GM21717 (cell line): ENCODE measurements at regions not wholly inside any gene's neighbourhood (a gene's known extent, or its start where the extent isn't known, plus 50 kb on each side); places are given as distances from the start of the nearest gene placed in this dataset.
"Not testable (repeated sequence)": the region's sequence is repeated elsewhere in the genome, so short reads cannot be mapped to it uniquely, and the experiment has no call there.

Experiments used
- ATAC-seq: cut with Tn5 transposase; IDR thresholded peaks from one replicate; pipeline ENCODE4 v1.9.1; 2021; ENCODE audit warnings: mild to moderate bottlenecking, moderate library complexity; ENCODE audit not compliant: unreplicated experiment

- ATAC-seq = no peak
These were observed 321.7 kb downstream of the SEC16B start for GRCh38 chr1:177648138-177648537.

GRCh38 chr1:177646757-177647730 lies 322.8 kb downstream of the SEC16B start:
- no peak for ATAC-seq

GRCh38 chr1:177645491-177646190 lies 324.2 kb downstream of the SEC16B start:
- ATAC-seq = no peak

- no peak for ATAC-seq
These were observed 329.2 kb downstream of the SEC16B start for GRCh38 chr1:177640687-177641086.

GRCh38 chr1:177634151-177634550 lies 335.7 kb downstream of the SEC16B start:
- not testable (repeated sequence) for ATAC-seq

GRCh38 chr1:177632923-177633615 lies 336.8 kb downstream of the SEC16B start:
- no peak for ATAC-seq

- ATAC-seq = no peak
These were observed 338.1 kb downstream of the SEC16B start for GRCh38 chr1:177631770-177632169.

GRCh38 chr1:177629526-177629925 lies 340.3 kb downstream of the SEC16B start:
- no peak for ATAC-seq

GRCh38 chr1:177627148-177627910 lies 342.5 kb downstream of the SEC16B start:
- ATAC-seq = no peak

GRCh38 chr1:177620636-177621190 lies 349.1 kb downstream of the SEC16B start:
- no peak for ATAC-seq

GRCh38 chr1:177615251-177615650 lies 354.6 kb downstream of the SEC16B start:
- no peak for ATAC-seq

- no peak for ATAC-seq
These were observed 358.5 kb downstream of the SEC16B start for GRCh38 chr1:177611402-177611801.

- ATAC-seq = no peak
These were observed 359.9 kb downstream of the SEC16B start for GRCh38 chr1:177609953-177610352.

GRCh38 chr1:177600936-177601335 lies 368.9 kb downstream of the SEC16B start:
- no peak for ATAC-seq

GRCh38 chr1:177600321-177600720 lies 369.5 kb downstream of the SEC16B start:
- ATAC-seq = no peak

GRCh38 chr1:177597393-177597792 lies 372.5 kb downstream of the SEC16B start:
- no peak for ATAC-seq

GRCh38 chr1:177596485-177596884 lies 373.4 kb downstream of the SEC16B start:
- ATAC-seq = no peak

- ATAC-seq = no peak
These were observed 376.8 kb downstream of the SEC16B start for GRCh38 chr1:177593105-177593504.

GRCh38 chr1:177592624-177593023 lies 377.2 kb downstream of the SEC16B start:
- no peak for ATAC-seq

GRCh38 chr1:177591155-177591554 lies 378.7 kb downstream of the SEC16B start:
- no peak for ATAC-seq
